NT2/D1 (cell line): ENCODE measurements at regions not wholly inside any gene's neighbourhood (a gene's known extent, or its start where the extent isn't known, plus 50 kb on each side); places are given as distances from the start of the nearest gene placed in this dataset.

Experiments used
- SUZ12 ChIP-seq: IDR thresholded peaks from 2 replicates; pipeline ENCODE4 v1.6.1; 2011; ENCODE audit not compliant: insufficient read length, insufficient read depth; ENCODE audit errors: extremely low read depth
- YY1 ChIP-seq: IDR thresholded peaks from 2 replicates; pipeline ENCODE4 v1.6.1; 2011; ENCODE audit not compliant: insufficient read length, insufficient read depth
- ZNF274 ChIP-seq: IDR thresholded peaks from 2 replicates; pipeline ENCODE4 v1.6.1; 2011; ENCODE audit warnings: mild to moderate bottlenecking, low read depth, low read length

GRCh38 chr4:105074097-105074496, 72.6 kb upstream of the TET2 start:
- TF ChIP-seq YY1: no peak
- no peak for TF ChIP-seq ZNF274
- no peak for TF ChIP-seq SUZ12
